IMR-90 (cell line): ENCODE measurements at regions not wholly inside any gene's neighbourhood (a gene's known extent, or its start where the extent isn't known, plus 50 kb on each side); places are given as distances from the start of the nearest gene placed in this dataset.

Experiments used
- ATAC-seq: fragments of 200-7000 bp; cut with Tn5 transposase; 2 replicates; pipeline ENCODE4 v1.9.1; 2020; ENCODE audit warnings: low read depth, mild to moderate bottlenecking, moderate library complexity
- BruUV-seq: library from RNA; stranded (reverse); fragments of 400-500 nt; replicated peaks from 2 replicates; lab custom pipeline; 2021; lab: Mats Ljungman, UMichigan
- CTCF ChIA-PET: fragments of 300-600 bp; formaldehyde crosslinking; extraction: SDS; loops from one replicate; lab custom pipeline; 2021; ENCODE audit warnings: antibody characterized with exemption; lab: Yijun Ruan, JAX
- POLR2A ChIA-PET: fragments of 300-600 bp; sonication (Branson Sonifier 250); formaldehyde crosslinking; loops from one replicate; lab custom pipeline; 2022; ENCODE audit warnings: antibody characterized with exemption; ENCODE audit not compliant: unreplicated experiment; lab: Charles Lee
- DNase-seq: peaks from one replicate; pipeline ENCODE4 v3.0.0; 2013
- H2AFZ ChIP-seq: replicated peaks from 2 replicates; pipeline ENCODE3; 2013; ENCODE audit warnings: low read length, mild to moderate bottlenecking; ENCODE audit not compliant: poor library complexity
- H2AK5ac ChIP-seq: 2 replicates; pipeline ENCODE4 v1.6.1; 2013; ENCODE audit warnings: low read depth, low read length, inconsistent platforms
- H2AK9ac ChIP-seq: replicated peaks from 2 replicates; pipeline ENCODE3; 2013; ENCODE audit warnings: mild to moderate bottlenecking, low read depth, low read length, moderate library complexity; ENCODE audit not compliant: poor library complexity
- H2BK120ac ChIP-seq: 2 replicates; pipeline ENCODE4 v1.6.1; 2013; ENCODE audit warnings: low read depth, low read length, inconsistent platforms
- H2BK15ac ChIP-seq: 3 replicates; pipeline ENCODE4 v1.6.1; 2013; ENCODE audit warnings: low read depth, low read length, inconsistent platforms
- H2BK20ac ChIP-seq: 2 replicates; pipeline ENCODE4 v1.6.1; 2013; ENCODE audit warnings: low read depth, mild to moderate bottlenecking, inconsistent platforms, low read length, moderate library complexity
- H2BK5ac ChIP-seq: 2 replicates; pipeline ENCODE4 v1.6.1; 2013; ENCODE audit warnings: mild to moderate bottlenecking, low read depth, low read length, inconsistent platforms; ENCODE audit not compliant: poor library complexity, severe bottlenecking
- H3K14ac ChIP-seq: replicated peaks from 2 replicates; pipeline ENCODE4 v1.6.1; 2013; ENCODE audit warnings: low read depth, low read length, inconsistent platforms
- H3K18ac ChIP-seq: 2 replicates; pipeline ENCODE4 v1.6.1; 2013; ENCODE audit warnings: low read depth, low read length, control low read depth
- H3K23ac ChIP-seq: 2 replicates; pipeline ENCODE4 v1.6.1; 2013; ENCODE audit warnings: low read depth, low read length, inconsistent platforms
- H3K27ac ChIP-seq: 2 replicates; pipeline ENCODE4 v1.5.1; 2013; ENCODE audit warnings: mild to moderate bottlenecking, control low read depth, low read length; ENCODE audit not compliant: insufficient read depth
- H3K27me3 ChIP-seq: 2 replicates; pipeline ENCODE4 v1.6.1; 2013; ENCODE audit warnings: low read length; ENCODE audit not compliant: control insufficient read depth, insufficient read depth
- H3K36me3 ChIP-seq: 2 replicates; pipeline ENCODE4 v1.6.1; 2013; ENCODE audit warnings: low read length, mixed read lengths; ENCODE audit not compliant: control insufficient read depth, insufficient read depth
- H3K4ac ChIP-seq: 2 replicates; pipeline ENCODE4 v1.6.1; 2013; ENCODE audit warnings: low read depth, low read length, inconsistent platforms
- H3K4me1 ChIP-seq: 2 replicates; pipeline ENCODE4 v1.6.1; 2013; ENCODE audit warnings: low read length, mixed read lengths; ENCODE audit not compliant: control insufficient read depth, insufficient read depth
- H3K4me2 ChIP-seq: 2 replicates; pipeline ENCODE4 v1.6.1; 2013; ENCODE audit warnings: low read depth, mild to moderate bottlenecking, control low read depth, low read length, moderate library complexity
- H3K4me3 ChIP-seq: 2 replicates; pipeline ENCODE4 v1.5.1; 2013; ENCODE audit warnings: low read depth, mild to moderate bottlenecking, control low read depth, low read length, moderate library complexity; ENCODE audit not compliant: insufficient read depth
- H3K56ac ChIP-seq: 2 replicates; pipeline ENCODE4 v1.6.1; 2013; ENCODE audit warnings: low read length, inconsistent platforms; ENCODE audit not compliant: insufficient read depth; ENCODE audit errors: extremely low read depth
- H3K79me1 ChIP-seq, 2 experiments: 2 replicates each; pipeline ENCODE4 v1.6.1; 2013; ENCODE audit warnings: low read length in 2 of 2, inconsistent platforms in 1 of 2, low read depth in 1 of 2
- H3K9ac ChIP-seq: 2 replicates; pipeline ENCODE4 v1.6.1; 2013; ENCODE audit warnings: low read depth, low read length, control low read depth
- H3K9me1 ChIP-seq: 2 replicates; pipeline ENCODE4 v1.6.1; 2013; ENCODE audit warnings: low read length, inconsistent platforms; ENCODE audit not compliant: insufficient read depth
- H3K9me3 ChIP-seq: 2 replicates; pipeline ENCODE4 v1.6.1; 2013; ENCODE audit warnings: low read length; ENCODE audit not compliant: control insufficient read depth, insufficient read depth
- H4K20me1 ChIP-seq: 2 replicates; pipeline ENCODE4 v1.6.1; 2013; ENCODE audit warnings: low read length, inconsistent platforms; ENCODE audit not compliant: insufficient read depth
- H4K5ac ChIP-seq: 2 replicates; pipeline ENCODE4 v1.6.1; 2013; ENCODE audit warnings: mild to moderate bottlenecking, low read depth, low read length, control low read depth
- H4K8ac ChIP-seq, 2 experiments: 2 replicates each; pipeline ENCODE4 v1.6.1; 2013; ENCODE audit warnings: low read depth in 2 of 2, low read length in 2 of 2, control low read depth in 1 of 2, inconsistent platforms in 1 of 2
- H4K91ac ChIP-seq: 2 replicates; pipeline ENCODE4 v1.6.1; 2013; ENCODE audit warnings: low read depth, low read length, inconsistent platforms; ENCODE audit not compliant: insufficient read depth
- BHLHE40 ChIP-seq: fragments of 150-350 bp; IDR thresholded peaks from 2 replicates; pipeline ENCODE4 v1.6.1; 2016; ENCODE audit warnings: mild to moderate bottlenecking, low read depth, low read length
- CEBPB ChIP-seq: IDR thresholded peaks from 2 replicates; pipeline ENCODE4 v1.6.1; 2012; ENCODE audit warnings: low read depth, low read length, improper control_type of control experiment
- CHD1 ChIP-seq: IDR thresholded peaks from 2 replicates; pipeline ENCODE4 v1.6.1; 2012; ENCODE audit warnings: low read depth, low read length, improper control_type of control experiment
- FOS ChIP-seq: fragments of 150-350 bp; IDR thresholded peaks from 2 replicates; pipeline ENCODE4 v1.6.1; 2016; ENCODE audit warnings: low read depth, low read length
- MAFK ChIP-seq: IDR thresholded peaks from 2 replicates; pipeline ENCODE4 v1.6.1; 2012; ENCODE audit warnings: low read depth, low read length, improper control_type of control experiment
- MAZ ChIP-seq: IDR thresholded peaks from 2 replicates; pipeline ENCODE4 v1.6.1; 2012; ENCODE audit warnings: low read depth, mild to moderate bottlenecking, low read length, improper control_type of control experiment, moderate library complexity, borderline replicate concordance
- MXI1 ChIP-seq: IDR thresholded peaks from 2 replicates; pipeline ENCODE4 v1.6.1; 2012; ENCODE audit warnings: low read depth, mild to moderate bottlenecking, low read length, moderate library complexity, borderline replicate concordance
- NFE2L2 ChIP-seq: fragments of 150-350 bp; IDR thresholded peaks from 2 replicates; pipeline ENCODE4 v1.6.1; 2016; ENCODE audit warnings: low read depth, mild to moderate bottlenecking, low read length
- POLR2A ChIP-seq: IDR thresholded peaks from 2 replicates; pipeline ENCODE4 v1.6.1; 2012; ENCODE audit warnings: mild to moderate bottlenecking, low read depth, low read length
- RAD21 ChIP-seq: IDR thresholded peaks from 2 replicates; pipeline ENCODE4 v1.6.1; 2012; ENCODE audit warnings: low read length, improper control_type of control experiment
- RCOR1 ChIP-seq: IDR thresholded peaks from 2 replicates; pipeline ENCODE4 v1.6.1; 2012; ENCODE audit warnings: mild to moderate bottlenecking, low read length, improper control_type of control experiment; ENCODE audit not compliant: insufficient replicate concordance
- RFX5 ChIP-seq: IDR thresholded peaks from 2 replicates; pipeline ENCODE4 v1.8.0; 2012; ENCODE audit warnings: low read depth, mild to moderate bottlenecking, low read length, moderate library complexity
- SMC3 ChIP-seq: fragments of 150-350 bp; IDR thresholded peaks from 2 replicates; pipeline ENCODE4 v1.6.1; 2016; ENCODE audit warnings: low read depth, mild to moderate bottlenecking, antibody characterized with exemption, low read length, moderate library complexity
- WGBS, 2 experiments: methylation state at CpG; one replicate each; pipeline versions ENCODE4 v1.1.5 to v1.1.7; 2013; ENCODE audit warnings: missing lambda C conversion rate in 2 of 2; ENCODE audit not compliant: insufficient read length in 1 of 2; ENCODE audit errors: extremely low coverage in 2 of 2; 5-methylcytosine and 5-hydroxymethylcytosine counted together
- dilution Hi-C: fragments of 300-500 bp; cut with HindIII; formaldehyde crosslinking; loops from one replicate; pipeline ENCODE4 v1.14.3; 2018; ENCODE audit warnings: low sequenced_read_pairs; ENCODE audit not compliant: unreplicated experiment
- in situ Hi-C: fragments of 300-500 bp; cut with MboI; formaldehyde crosslinking; loops from 3 replicates; pipeline ENCODE4 v1.14.3; 2019; ENCODE audit warnings: low sequenced_read_pairs, inconsistent platforms, mixed read lengths
- intact Hi-C: fragments of 100-400 bp; cut with micrococcal nuclease; formaldehyde crosslinking; loops from 2 replicates; pipeline ENCODE4 v1.10.0; 2022
- TF ChIP-seq, protein P1 (sequence below): conservative IDR thresholded peaks from 2 replicates; pipeline ENCODE4 v1.5.1; 2012; ENCODE audit warnings: mild to moderate bottlenecking, low read depth, low read length, improper control_type of control experiment
- TF ChIP-seq, protein P2 (sequence below): fragments of 150-350 bp; IDR thresholded peaks from 2 replicates; pipeline ENCODE4 v1.6.1; 2017; ENCODE audit warnings: mild to moderate bottlenecking, antibody characterized with exemption, low read length, low read depth
- TF ChIP-seq, protein P3 (sequence below): fragments of 150-350 bp; IDR thresholded peaks from 2 replicates; pipeline ENCODE4 v1.6.1; 2016; ENCODE audit warnings: low read depth, mild to moderate bottlenecking, low read length, moderate library complexity, borderline replicate concordance

DNA sequence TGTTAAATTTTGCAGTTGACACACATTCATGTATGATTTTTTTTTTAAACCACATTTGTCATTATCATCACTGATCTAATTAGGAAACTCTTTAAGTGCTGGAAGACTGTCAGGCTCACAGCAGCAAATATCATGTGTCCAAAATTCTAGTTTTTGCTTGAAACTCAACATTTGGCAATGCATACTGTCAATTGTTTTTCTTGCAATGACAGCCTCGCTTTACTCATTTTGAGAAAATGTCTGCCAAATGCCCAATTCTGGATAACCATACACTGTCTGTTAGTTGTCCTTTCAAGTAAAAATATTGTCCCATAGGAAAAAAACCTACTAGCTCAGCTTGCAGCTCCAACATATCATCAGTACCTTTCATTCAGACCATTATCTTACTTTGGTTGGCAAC, 523.9 kb upstream of the ARGLU1 start:
- Histone ChIP-seq H3K9ac (no peak overlapping the region), H3K27ac (no peak overlapping the region), H3K79me1 (no peaks in the 10 kb centered on the region), H3K36me3 (no peaks in the 10 kb centered on the region), H2BK5ac (no peak overlapping the region), H3K9me1 (no peaks in the 10 kb centered on the region), H4K20me1 (no peaks in the 10 kb centered on the region), H2BK120ac (no peak overlapping the region), H4K91ac (no peak overlapping the region), H3K9me3 (no peaks in the 10 kb centered on the region), H3K4me1 (no peaks in the 10 kb centered on the region), H2AK5ac (no peak overlapping the region), H3K4ac (no peak overlapping the region), H3K4me3 (no peak overlapping the region), H2BK20ac (no peak overlapping the region), H2AK9ac (no peak overlapping the region), H3K14ac (no peak overlapping the region), H4K5ac (no peak overlapping the region), H4K8ac (no peak overlapping the region), H2AFZ (no peak overlapping the region), H2BK15ac (no peak overlapping the region), H3K18ac (no peak overlapping the region), H3K23ac (no peak overlapping the region), H3K56ac (no peak overlapping the region), H3K4me2 (no peak overlapping the region), H3K27me3 (no peaks in the 10 kb centered on the region)
- dilution Hi-C loops (no loop called here), intact Hi-C loops (no loop called here), in situ Hi-C loops (no loop called here)
- no TSS peak for BruUV-seq
- no peak for ATAC-seq
- TF ChIP-seq FOS: no peak
- TF ChIP-seq MAZ: no peak
- no peak for TF ChIP-seq RFX5
- TF ChIP-seq MXI1: no peak
- TF ChIP-seq, protein P1, sequence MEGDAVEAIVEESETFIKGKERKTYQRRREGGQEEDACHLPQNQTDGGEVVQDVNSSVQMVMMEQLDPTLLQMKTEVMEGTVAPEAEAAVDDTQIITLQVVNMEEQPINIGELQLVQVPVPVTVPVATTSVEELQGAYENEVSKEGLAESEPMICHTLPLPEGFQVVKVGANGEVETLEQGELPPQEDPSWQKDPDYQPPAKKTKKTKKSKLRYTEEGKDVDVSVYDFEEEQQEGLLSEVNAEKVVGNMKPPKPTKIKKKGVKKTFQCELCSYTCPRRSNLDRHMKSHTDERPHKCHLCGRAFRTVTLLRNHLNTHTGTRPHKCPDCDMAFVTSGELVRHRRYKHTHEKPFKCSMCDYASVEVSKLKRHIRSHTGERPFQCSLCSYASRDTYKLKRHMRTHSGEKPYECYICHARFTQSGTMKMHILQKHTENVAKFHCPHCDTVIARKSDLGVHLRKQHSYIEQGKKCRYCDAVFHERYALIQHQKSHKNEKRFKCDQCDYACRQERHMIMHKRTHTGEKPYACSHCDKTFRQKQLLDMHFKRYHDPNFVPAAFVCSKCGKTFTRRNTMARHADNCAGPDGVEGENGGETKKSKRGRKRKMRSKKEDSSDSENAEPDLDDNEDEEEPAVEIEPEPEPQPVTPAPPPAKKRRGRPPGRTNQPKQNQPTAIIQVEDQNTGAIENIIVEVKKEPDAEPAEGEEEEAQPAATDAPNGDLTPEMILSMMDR: no peak
- no peak for TF ChIP-seq BHLHE40
- TF ChIP-seq NFE2L2: no peak
- TF ChIP-seq SMC3: no peak
- no peak for TF ChIP-seq CEBPB
- TF ChIP-seq MAFK: no peak
- TF ChIP-seq CHD1: no peak
- TF ChIP-seq RCOR1: no peak
- TF ChIP-seq, protein P2, sequence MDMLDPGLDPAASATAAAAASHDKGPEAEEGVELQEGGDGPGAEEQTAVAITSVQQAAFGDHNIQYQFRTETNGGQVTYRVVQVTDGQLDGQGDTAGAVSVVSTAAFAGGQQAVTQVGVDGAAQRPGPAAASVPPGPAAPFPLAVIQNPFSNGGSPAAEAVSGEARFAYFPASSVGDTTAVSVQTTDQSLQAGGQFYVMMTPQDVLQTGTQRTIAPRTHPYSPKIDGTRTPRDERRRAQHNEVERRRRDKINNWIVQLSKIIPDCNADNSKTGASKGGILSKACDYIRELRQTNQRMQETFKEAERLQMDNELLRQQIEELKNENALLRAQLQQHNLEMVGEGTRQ: no peak
- no peak for TF ChIP-seq RAD21
- TF ChIP-seq, protein P3, sequence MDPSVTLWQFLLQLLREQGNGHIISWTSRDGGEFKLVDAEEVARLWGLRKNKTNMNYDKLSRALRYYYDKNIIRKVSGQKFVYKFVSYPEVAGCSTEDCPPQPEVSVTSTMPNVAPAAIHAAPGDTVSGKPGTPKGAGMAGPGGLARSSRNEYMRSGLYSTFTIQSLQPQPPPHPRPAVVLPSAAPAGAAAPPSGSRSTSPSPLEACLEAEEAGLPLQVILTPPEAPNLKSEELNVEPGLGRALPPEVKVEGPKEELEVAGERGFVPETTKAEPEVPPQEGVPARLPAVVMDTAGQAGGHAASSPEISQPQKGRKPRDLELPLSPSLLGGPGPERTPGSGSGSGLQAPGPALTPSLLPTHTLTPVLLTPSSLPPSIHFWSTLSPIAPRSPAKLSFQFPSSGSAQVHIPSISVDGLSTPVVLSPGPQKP: no peak
- TF ChIP-seq POLR2A: no peak
- ChIA-PET CTCF (no interaction called here), POLR2A (no interaction called here)
- DNase-seq: no peak
- 83% methylated on average over 1 of the region's 1 CpG; no CpG with 5 or more reads in 1 of the 2 experiments for WGBS, 2 experiments
